ENCODE measurements at regions not wholly inside any gene's neighbourhood (a gene's known extent, or its start where the extent isn't known, plus 50 kb on each side); places are given as distances from the start of the nearest gene placed in this dataset.

GRCh38 chr3:174791161-174791560, 68.0 kb upstream of the NAALADL2 start:
- no peak for DNase-seq

GRCh38 chr3:174792864-174793263, 66.3 kb upstream of the NAALADL2 start:
- no peak for DNase-seq
